Ureter (tissue), 1 donor: ENCODE measurements at regions not wholly inside any gene's neighbourhood (a gene's known extent, or its start where the extent isn't known, plus 50 kb on each side); places are given as distances from the start of the nearest gene placed in this dataset.

ENCODE experiments used
- DNase-seq: peaks from one replicate; pipeline ENCODE4 v3.0.0-alpha.2; 2020; ENCODE audit warnings: low spot score
- donor health status: DM: yes; HTN: yes; CAD: no.

DNA sequence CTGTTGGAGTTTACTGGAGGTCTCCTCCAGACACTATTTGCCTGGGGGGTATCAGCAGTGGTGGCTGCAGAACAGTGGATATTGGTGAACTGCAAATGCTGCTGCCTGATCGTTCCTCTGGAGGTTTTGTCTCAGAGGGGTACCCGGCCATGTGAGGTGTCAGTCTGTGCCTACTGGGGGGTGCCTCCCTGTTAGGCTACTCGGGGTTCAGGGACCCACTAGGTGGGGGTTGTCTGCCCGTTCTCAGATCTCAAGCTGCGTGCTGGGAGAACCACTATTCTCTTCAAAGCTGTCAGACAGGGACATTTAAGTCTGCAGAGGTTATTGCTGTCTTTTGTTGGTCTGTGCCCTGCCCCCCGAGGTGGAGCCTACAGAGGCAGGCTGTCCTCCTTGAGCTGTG is 1333.1 kb upstream of the TPTE start:
- peak; percentile 28 for DNase-seq
